ENCODE measurements at regions not wholly inside any gene's neighbourhood (a gene's known extent, or its start where the extent isn't known, plus 50 kb on each side); places are given as distances from the start of the nearest gene placed in this dataset.

DNA sequence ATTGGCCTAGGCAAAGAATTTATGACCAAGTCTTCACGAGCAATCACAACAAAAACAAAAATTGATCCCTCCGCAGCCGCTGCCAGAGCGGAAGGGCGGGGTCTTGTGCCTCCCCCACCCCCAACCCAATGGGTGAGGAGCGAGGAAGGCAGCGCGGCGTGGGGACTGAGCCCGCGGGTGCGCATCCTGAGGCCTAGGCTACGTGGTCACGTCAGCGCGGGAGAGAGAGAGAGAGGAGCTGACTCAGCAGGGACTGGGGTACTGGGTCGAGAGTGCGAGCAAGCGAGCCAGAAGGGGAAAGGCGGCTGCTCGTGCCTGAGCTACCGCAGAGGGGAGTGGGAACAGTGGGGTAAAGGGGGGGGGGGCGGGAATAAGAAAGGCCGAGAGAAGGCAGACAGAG lies 90.1 kb upstream of the FERMT1 start:
- ChIA-PET CTCF (no interaction called here), SMC1A (ENCODE audit: uncharacterized antibody, unreplicated experiment) (interaction anchor here (0.9 kb wide), 1 partner anchor 9 kb away, joined by 3 read pairs; no protein-coding TSS in a partner anchor), RAD21 (ENCODE audit: unreplicated experiment) (no interaction called here), POLR2A (no interaction called here)
- Histone ChIP-seq H4K20me1 (ENCODE audit: control insufficient read depth, insufficient read depth) (no peaks in the 10 kb centered on the region), H3K27me3 (replicated peaks in 1 of 2; ENCODE audit: control insufficient read depth in 2 of 2, insufficient read depth in 2 of 2, low read length in 1 of 2) (no peaks in the 10 kb centered on the region), H2AFZ (ENCODE audit: control insufficient read depth, low read depth, low read length) (no peak overlapping the region), H3K9ac (ENCODE audit: control insufficient read depth, insufficient read depth, low read length) (no peak overlapping the region), H3K4me3 (no peak overlapping the region), H3K79me2 (ENCODE audit: control insufficient read depth, insufficient read depth, low read length) (no peaks in the 10 kb centered on the region), H3K27ac (ENCODE audit: control insufficient read depth, insufficient read depth) (no peak overlapping the region), H3K4me2 (ENCODE audit: control insufficient read depth, insufficient read depth) (no peak overlapping the region), H3K9me3 (replicated peaks; ENCODE audit: control insufficient read depth, insufficient read depth, low read length) (no peaks in the 10 kb centered on the region), H3K36me3 (ENCODE audit: control insufficient read depth in 2 of 2, insufficient read depth in 2 of 2, low read length in 1 of 2) (no peaks in the 10 kb centered on the region), H3K4me1 (ENCODE audit: control insufficient read depth, insufficient read depth, low read length) (no peaks in the 10 kb centered on the region)
- intact Hi-C loops (cut with micrococcal nuclease; ENCODE audit: unreplicated experiment) = loop anchor here (10.0 kb wide), 1 partner anchor 112 kb away; no protein-coding TSS in a partner anchor
- 82% methylated on average over 5 of the region's 24 CpGs for WGBS (ENCODE audit: insufficient coverage, insufficient replicate concordance, low lambda C conversion rate, missing lambda C conversion rate)
- in situ Hi-C loops (cut with MboI) = no loop called here
- BruUV-seq (replicated peaks) = no TSS peak
- no peak for DNase-seq (ENCODE audit: low read depth, low spot score)
- ATAC-seq = no peak
- FAIRE-seq = no peak
- TF ChIP-seq, protein P1, sequence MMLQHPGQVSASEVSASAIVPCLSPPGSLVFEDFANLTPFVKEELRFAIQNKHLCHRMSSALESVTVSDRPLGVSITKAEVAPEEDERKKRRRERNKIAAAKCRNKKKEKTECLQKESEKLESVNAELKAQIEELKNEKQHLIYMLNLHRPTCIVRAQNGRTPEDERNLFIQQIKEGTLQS (IDR thresholded peaks at IDR 0.05; ENCODE audit: borderline replicate concordance, extremely low read depth, low read depth, low read length) = no peak
- TF ChIP-seq ESRRA (IDR thresholded peaks at IDR 0.05; ENCODE audit: low read length) = no peak
- no peak for TF ChIP-seq IRF5 (IDR thresholded peaks at IDR 0.05; ENCODE audit: borderline replicate concordance)
- TF ChIP-seq, protein P2, sequence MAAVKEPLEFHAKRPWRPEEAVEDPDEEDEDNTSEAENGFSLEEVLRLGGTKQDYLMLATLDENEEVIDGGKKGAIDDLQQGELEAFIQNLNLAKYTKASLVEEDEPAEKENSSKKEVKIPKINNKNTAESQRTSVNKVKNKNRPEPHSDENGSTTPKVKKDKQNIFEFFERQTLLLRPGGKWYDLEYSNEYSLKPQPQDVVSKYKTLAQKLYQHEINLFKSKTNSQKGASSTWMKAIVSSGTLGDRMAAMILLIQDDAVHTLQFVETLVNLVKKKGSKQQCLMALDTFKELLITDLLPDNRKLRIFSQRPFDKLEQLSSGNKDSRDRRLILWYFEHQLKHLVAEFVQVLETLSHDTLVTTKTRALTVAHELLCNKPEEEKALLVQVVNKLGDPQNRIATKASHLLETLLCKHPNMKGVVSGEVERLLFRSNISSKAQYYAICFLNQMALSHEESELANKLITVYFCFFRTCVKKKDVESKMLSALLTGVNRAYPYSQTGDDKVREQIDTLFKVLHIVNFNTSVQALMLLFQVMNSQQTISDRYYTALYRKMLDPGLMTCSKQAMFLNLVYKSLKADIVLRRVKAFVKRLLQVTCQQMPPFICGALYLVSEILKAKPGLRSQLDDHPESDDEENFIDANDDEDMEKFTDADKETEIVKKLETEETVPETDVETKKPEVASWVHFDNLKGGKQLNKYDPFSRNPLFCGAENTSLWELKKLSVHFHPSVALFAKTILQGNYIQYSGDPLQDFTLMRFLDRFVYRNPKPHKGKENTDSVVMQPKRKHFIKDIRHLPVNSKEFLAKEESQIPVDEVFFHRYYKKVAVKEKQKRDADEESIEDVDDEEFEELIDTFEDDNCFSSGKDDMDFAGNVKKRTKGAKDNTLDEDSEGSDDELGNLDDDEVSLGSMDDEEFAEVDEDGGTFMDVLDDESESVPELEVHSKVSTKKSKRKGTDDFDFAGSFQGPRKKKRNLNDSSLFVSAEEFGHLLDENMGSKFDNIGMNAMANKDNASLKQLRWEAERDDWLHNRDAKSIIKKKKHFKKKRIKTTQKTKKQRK (IDR thresholded peaks at IDR 0.05; ENCODE audit: low read depth, low read length) = no peak
- TF ChIP-seq PML (IDR thresholded peaks at IDR 0.05; ENCODE audit: low read length) = no peak
- TF ChIP-seq, protein P3, sequence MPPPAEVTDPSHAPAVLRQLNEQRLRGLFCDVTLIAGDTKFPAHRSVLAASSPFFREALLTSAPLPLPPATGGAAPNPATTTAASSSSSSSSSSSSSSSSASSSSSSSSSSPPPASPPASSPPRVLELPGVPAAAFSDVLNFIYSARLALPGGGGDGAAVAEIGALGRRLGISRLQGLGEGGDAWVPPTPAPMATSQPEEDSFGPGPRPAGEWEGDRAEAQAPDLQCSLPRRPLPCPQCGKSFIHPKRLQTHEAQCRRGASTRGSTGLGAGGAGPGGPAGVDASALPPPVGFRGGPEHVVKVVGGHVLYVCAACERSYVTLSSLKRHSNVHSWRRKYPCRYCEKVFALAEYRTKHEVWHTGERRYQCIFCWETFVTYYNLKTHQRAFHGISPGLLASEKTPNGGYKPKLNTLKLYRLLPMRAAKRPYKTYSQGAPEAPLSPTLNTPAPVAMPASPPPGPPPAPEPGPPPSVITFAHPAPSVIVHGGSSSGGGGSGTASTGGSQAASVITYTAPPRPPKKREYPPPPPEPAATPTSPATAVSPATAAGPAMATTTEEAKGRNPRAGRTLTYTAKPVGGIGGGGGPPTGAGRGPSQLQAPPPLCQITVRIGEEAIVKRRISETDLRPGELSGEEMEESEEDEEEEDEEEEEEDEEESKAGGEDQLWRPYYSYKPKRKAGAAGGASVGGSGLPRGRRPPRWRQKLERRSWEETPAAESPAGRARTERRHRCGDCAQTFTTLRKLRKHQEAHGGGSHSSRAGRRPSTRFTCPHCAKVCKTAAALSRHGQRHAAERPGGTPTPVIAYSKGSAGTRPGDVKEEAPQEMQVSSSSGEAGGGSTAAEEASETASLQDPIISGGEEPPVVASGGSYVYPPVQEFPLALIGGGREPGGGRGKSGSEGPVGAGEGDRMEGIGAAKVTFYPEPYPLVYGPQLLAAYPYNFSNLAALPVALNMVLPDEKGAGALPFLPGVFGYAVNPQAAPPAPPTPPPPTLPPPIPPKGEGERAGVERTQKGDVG (CRISPR knock-in tag; IDR thresholded peaks at IDR 0.05) = no peak
- TF ChIP-seq POLR2AphosphoS5 (IDR thresholded peaks at IDR 0.05; ENCODE audit: low read length) = no peak
- no peak for TF ChIP-seq STAT1 (conservative IDR thresholded peaks at IDR 0.05)
- no peak for TF ChIP-seq RAD21 (IDR thresholded peaks at IDR 0.05; ENCODE audit: insufficient read depth, low read depth, low read length)
- TF ChIP-seq MTA3 (IDR thresholded peaks at IDR 0.05; ENCODE audit: borderline replicate concordance, low read length) = no peak
- TF ChIP-seq SREBF1 (IDR thresholded peaks at IDR 0.05; ENCODE audit: low read length) = no peak
- TF ChIP-seq CBFB (IDR thresholded peaks at IDR 0.05; ENCODE audit: low read depth) = no peak
- TF ChIP-seq FOXM1 (IDR thresholded peaks at IDR 0.05; ENCODE audit: low read depth, low read length) = no peak
- no peak for TF ChIP-seq HDGF (IDR thresholded peaks at IDR 0.05)
- no peak for TF ChIP-seq RBBP5 (conservative IDR thresholded peaks at IDR 0.05)
- no peak for TF ChIP-seq ZSCAN29 (IDR thresholded peaks at IDR 0.05)
- no peak for TF ChIP-seq E2F4 (IDR thresholded peaks at IDR 0.05; ENCODE audit: low read depth, low read length)
- no peak for TF ChIP-seq MEF2A (IDR thresholded peaks at IDR 0.05; ENCODE audit: insufficient read depth, low read depth, low read length)

All from GM12878 (cell line).